ENCODE measurements at regions not wholly inside any gene's neighbourhood (a gene's known extent, or its start where the extent isn't known, plus 50 kb on each side); places are given as distances from the start of the nearest gene placed in this dataset.

DNA sequence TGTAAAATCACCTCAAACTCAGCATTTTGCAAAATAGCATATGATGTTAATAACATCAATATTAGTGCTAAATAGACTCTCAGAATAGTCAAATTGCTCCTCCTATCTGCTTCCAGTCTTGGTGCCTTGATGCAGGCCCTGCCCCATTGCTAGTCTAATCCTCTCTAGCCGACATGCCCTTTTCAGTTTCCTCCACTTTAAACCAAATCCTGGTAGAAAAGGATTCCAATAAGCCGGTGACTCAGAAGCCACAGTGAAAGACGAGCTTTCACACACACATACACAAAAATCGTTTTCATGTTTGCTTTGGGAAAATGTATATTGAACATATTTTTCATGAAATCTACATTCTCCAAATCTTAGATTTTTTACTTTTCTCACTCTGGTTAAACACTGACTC, 203.1 kb downstream of the LMBRD1 start:
- TF ChIP-seq, protein P1, sequence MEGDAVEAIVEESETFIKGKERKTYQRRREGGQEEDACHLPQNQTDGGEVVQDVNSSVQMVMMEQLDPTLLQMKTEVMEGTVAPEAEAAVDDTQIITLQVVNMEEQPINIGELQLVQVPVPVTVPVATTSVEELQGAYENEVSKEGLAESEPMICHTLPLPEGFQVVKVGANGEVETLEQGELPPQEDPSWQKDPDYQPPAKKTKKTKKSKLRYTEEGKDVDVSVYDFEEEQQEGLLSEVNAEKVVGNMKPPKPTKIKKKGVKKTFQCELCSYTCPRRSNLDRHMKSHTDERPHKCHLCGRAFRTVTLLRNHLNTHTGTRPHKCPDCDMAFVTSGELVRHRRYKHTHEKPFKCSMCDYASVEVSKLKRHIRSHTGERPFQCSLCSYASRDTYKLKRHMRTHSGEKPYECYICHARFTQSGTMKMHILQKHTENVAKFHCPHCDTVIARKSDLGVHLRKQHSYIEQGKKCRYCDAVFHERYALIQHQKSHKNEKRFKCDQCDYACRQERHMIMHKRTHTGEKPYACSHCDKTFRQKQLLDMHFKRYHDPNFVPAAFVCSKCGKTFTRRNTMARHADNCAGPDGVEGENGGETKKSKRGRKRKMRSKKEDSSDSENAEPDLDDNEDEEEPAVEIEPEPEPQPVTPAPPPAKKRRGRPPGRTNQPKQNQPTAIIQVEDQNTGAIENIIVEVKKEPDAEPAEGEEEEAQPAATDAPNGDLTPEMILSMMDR (IDR thresholded peaks at IDR 0.05; ENCODE audit: insufficient read depth, missing control alignments) = no peak
- no peak for FAIRE-seq
- no peak for DNase-seq (ENCODE audit: insufficient read length, low spot score)

DNA sequence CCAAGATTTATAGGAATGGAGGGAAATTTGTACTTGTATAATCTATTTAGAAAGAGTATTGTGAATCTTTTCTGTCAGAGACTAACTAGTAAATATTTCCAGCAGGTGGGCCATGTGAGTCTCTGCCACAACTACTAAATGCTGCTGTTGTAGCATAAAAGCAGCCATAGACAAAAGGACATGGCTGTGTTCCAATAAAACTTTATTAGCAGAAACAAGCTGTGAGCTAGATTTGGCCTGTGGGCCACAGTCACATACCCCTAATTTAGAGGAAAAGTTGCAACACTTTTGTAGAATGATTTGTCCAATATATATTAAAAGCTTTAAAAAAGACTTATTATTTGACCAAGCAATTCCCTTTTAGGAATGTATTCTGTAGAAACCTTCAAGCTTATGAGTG, 207.2 kb downstream of the LMBRD1 start:
- TF ChIP-seq, protein P1 (IDR thresholded peaks at IDR 0.05; ENCODE audit: insufficient read depth, missing control alignments) = no peak
- no peak for DNase-seq (ENCODE audit: insufficient read length, low spot score)
- no peak for FAIRE-seq

DNA sequence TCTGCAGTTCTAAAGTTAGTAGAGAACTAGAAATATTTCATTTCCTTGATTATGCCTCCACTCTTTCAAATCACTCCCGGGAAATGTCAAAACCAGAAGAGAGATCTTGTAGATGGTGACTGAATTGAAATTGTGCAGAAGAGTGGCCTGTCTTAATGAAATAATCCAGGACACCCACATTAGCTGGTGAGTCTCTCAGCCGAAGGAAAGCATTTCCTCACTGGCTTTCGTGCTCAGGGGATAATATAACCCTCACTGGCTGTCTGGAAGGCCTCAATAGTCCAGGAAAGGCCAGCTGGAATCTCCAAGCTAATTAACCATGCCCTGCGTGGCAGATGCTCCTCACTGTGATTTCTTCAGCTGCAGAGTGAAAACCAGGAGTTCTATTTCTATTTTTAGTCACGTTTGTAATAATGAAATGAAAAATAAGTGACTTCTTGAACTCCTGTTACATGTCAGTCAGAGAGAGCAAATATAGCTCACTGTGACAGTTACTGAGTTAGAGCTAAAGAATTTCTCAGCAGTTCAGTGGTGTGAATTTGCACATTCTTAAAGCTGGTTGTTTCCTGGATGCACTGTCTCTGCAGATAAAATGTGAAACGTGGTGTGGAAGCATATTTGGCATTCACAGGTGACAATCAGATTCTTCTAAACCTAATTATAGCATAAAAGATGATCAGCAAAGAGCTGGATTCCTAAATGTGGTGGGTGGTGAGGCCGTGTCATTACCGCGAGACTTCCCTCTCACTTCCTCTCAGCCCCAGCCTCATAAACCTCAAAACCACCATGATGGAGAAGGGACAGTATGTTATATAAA, 211.7 kb downstream of the LMBRD1 start:
- no peak for FAIRE-seq
- TF ChIP-seq, protein P1 (IDR thresholded peaks at IDR 0.05; ENCODE audit: insufficient read depth, missing control alignments) = no peak

DNA sequence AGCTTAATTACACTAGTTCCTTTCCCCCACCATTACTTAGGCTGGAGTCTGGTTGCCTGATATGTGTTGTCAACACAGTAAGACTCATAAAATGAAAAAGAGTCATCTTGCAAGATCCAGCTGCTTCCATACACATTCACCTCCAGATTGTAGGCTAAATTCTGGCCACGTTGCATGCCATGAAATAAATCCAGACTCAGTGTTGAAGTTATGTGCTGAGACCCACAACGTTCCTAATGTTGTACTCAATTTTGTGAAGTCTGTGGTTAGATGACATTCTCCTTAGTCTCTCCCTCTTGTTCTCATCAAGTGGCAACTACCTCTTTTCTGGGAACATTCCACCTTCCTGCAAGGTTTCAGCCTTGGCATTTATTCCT, 212.3 kb downstream of the LMBRD1 start:
- FAIRE-seq (no peak), DNase-seq (ENCODE audit: insufficient read length, low spot score) (no peak)

More for the DNA sequence above, 211.7 kb downstream of the LMBRD1 start:
- no peak for DNase-seq (ENCODE audit: insufficient read length, low spot score)

DNA sequence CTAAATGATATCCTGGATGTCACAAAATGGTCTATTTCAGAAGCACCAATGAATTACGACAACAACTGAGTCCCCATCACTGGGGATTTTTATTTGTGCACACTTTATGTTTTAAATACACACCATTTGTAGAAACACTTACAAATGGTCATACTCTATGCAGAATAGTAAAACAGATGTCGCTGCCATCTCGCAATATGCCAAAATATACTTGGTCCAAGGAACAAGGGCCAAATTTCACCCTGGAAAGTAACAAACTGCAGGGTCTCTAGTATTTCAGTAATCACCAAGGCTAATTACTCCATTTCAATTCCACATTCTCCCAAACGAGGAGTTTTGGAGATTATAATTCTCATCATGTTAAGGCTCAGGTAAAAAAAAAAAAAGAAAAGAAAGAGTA, 215.2 kb downstream of the LMBRD1 start:
- TF ChIP-seq, protein P1 (IDR thresholded peaks at IDR 0.05; ENCODE audit: insufficient read depth, missing control alignments) = no peak
- DNase-seq (ENCODE audit: insufficient read length, low spot score) (no peak), FAIRE-seq (no peak)

More for the DNA sequence above, 212.3 kb downstream of the LMBRD1 start:
- TF ChIP-seq, protein P1 (IDR thresholded peaks at IDR 0.05; ENCODE audit: insufficient read depth, missing control alignments) = no peak

DNA sequence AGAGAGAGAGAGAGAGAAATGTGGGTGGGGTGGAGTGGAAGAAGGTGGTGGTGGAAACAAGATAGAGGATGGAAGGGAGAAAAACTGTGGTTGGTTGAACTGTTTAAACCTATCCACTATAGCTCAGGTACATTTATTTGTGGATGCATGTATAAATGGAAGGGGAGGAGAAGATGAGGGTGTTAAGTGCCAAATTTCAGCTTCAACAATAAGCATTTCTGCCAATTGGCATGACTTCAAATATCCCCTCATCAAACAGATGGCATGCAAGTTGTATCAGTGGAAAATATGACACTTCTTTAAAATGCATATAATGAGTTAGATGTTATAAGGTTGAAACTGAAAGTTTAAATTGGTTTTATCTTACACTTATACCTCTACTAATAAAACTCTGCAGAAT, 216.1 kb downstream of the LMBRD1 start:
- FAIRE-seq (no peak), DNase-seq (ENCODE audit: insufficient read length, low spot score) (no peak)
- TF ChIP-seq, protein P1 (IDR thresholded peaks at IDR 0.05; ENCODE audit: insufficient read depth, missing control alignments) = no peak

DNA sequence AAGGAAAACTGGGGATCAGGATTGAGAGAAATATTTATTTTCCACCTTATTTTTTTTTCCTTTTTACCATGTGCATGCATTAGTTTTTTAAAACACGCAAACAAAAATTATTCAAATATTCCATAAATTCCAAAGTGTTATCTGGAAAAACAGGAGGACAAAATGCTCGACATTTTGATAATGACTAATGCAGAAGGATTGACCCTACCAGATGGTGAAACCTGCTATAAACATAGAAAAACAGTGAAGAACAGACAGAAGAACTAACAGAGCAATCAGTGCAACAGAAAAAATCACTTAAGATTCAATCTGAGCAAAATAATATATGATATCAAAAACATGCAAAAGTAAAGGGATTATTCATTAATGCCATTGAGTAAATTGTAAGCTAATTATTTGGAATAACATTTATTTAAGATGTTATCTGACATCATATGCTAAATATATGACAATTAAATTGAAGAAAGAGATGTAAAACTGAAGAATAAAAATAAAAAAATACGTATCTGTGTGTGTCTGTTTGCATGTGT, 218.4 kb downstream of the LMBRD1 start:
- TF ChIP-seq, protein P1 (IDR thresholded peaks at IDR 0.05; ENCODE audit: insufficient read depth, missing control alignments) = no peak
- DNase-seq (ENCODE audit: insufficient read length, low spot score) (no peak), FAIRE-seq (no peak)

Measured in D721Med (cell line).